MCF 10A (cell line): ENCODE measurements at regions not wholly inside any gene's neighbourhood (a gene's known extent, or its start where the extent isn't known, plus 50 kb on each side); places are given as distances from the start of the nearest gene placed in this dataset.

Experiments used
- BruUV-seq: library from RNA; stranded (reverse); fragments of 400-500 nt; replicated peaks from 2 replicates; lab custom pipeline; 2021; lab: Mats Ljungman, UMichigan
- CTCF ChIA-PET: fragments of 300-600 bp; sonication (Branson Sonifier 250); formaldehyde crosslinking; extraction: SDS; loops from one replicate; lab custom pipeline; 2021; ENCODE audit warnings: antibody characterized with exemption, inconsistent platforms; lab: Yijun Ruan, JAX
- POLR2A ChIA-PET: fragments of 300-600, 350-650 bp; sonication (Branson Sonifier 250); formaldehyde crosslinking; extraction: SDS; loops from one replicate; lab custom pipeline; 2020; ENCODE audit warnings: antibody characterized with exemption, inconsistent platforms; lab: Yijun Ruan, JAX
- DNase-seq: peaks from one replicate; pipeline ENCODE4 v3.0.0-alpha.2; 2018; ENCODE audit not compliant: unreplicated experiment
- H3K27ac Mint-ChIP-seq: one replicate; pipeline ENCODE4 v1.8.0; 2022; ENCODE audit warnings: mild to moderate bottlenecking, low read depth, mixed read lengths; ENCODE audit not compliant: unreplicated experiment
- H3K27me3 Mint-ChIP-seq: one replicate; pipeline ENCODE4 v1.8.0; 2022; ENCODE audit warnings: mixed read lengths; ENCODE audit not compliant: insufficient read depth, unreplicated experiment
- H3K36me3 Mint-ChIP-seq: one replicate; pipeline ENCODE4 v1.8.0; 2022; ENCODE audit warnings: mild to moderate bottlenecking, moderate library complexity, mixed read lengths; ENCODE audit not compliant: insufficient read depth, unreplicated experiment
- H3K4me1 Mint-ChIP-seq: one replicate; pipeline ENCODE4 v1.8.0; 2022; ENCODE audit warnings: mixed read lengths; ENCODE audit not compliant: insufficient read depth, unreplicated experiment
- H3K4me3 Mint-ChIP-seq: one replicate; pipeline ENCODE4 v1.8.0; 2022; ENCODE audit warnings: mild to moderate bottlenecking, moderate library complexity, mixed read lengths; ENCODE audit not compliant: unreplicated experiment
- H3K9me3 Mint-ChIP-seq: one replicate; pipeline ENCODE4 v1.8.0; 2022; ENCODE audit warnings: mixed read lengths; ENCODE audit not compliant: unreplicated experiment
- intact Hi-C: fragments of 100-400 bp; cut with micrococcal nuclease; formaldehyde crosslinking; loops from 2 replicates; pipeline ENCODE4 v1.14.1; 2022
- TF ChIP-seq, protein P1 (sequence below): fragments of 200-600 bp; IDR thresholded peaks from one replicate; pipeline ENCODE4 v1.8.0; 2022; ENCODE audit warnings: antibody characterized with exemption, mild to moderate bottlenecking; ENCODE audit not compliant: unreplicated experiment

DNA sequence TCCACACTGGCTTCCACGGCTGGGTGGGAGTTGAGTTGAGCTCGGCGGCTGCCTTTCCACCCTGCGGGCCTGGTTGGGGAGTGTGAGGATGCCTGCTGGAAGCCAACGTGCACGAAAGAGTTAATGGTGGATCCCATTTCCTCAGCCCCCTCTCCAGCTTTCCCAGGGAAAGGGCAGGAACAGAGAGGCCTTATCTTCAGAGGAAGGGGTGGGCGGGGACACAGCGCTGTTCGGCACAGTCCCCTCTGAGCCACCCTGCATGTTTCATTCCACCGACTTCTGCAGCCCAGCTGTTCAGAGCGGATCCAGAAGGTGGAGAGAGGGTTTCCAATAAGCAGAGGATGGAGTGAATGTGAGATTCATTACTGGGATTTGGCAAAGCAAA is 295.3 kb downstream of the SEC14L1 start:
- Mint-ChIP-seq H3K36me3 (peaks cover 23% of the 10 kb centered on the region), H3K4me3 (no peak overlapping the region), H3K27me3 (no peaks in the 10 kb centered on the region), H3K4me1 (no peaks in the 10 kb centered on the region), H3K9me3 (no peaks in the 10 kb centered on the region), H3K27ac (no peak overlapping the region)
- BruUV-seq, result no TSS peak
- ChIA-PET POLR2A (interaction anchor here (0.8 to 1.6 kb wide), 2 partner anchors 14 to 38 kb away, joined by 3 read pairs; no protein-coding TSS in a partner anchor), CTCF (interaction anchor here (0.6 to 1.4 kb wide), 2 partner anchors 58 to 60 kb away, joined by 3 to 4 read pairs; no protein-coding TSS in a partner anchor)
- TF ChIP-seq, protein P1, sequence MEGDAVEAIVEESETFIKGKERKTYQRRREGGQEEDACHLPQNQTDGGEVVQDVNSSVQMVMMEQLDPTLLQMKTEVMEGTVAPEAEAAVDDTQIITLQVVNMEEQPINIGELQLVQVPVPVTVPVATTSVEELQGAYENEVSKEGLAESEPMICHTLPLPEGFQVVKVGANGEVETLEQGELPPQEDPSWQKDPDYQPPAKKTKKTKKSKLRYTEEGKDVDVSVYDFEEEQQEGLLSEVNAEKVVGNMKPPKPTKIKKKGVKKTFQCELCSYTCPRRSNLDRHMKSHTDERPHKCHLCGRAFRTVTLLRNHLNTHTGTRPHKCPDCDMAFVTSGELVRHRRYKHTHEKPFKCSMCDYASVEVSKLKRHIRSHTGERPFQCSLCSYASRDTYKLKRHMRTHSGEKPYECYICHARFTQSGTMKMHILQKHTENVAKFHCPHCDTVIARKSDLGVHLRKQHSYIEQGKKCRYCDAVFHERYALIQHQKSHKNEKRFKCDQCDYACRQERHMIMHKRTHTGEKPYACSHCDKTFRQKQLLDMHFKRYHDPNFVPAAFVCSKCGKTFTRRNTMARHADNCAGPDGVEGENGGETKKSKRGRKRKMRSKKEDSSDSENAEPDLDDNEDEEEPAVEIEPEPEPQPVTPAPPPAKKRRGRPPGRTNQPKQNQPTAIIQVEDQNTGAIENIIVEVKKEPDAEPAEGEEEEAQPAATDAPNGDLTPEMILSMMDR, result no peak
- intact Hi-C loops, result no loop called here
- no peak for DNase-seq

DNA sequence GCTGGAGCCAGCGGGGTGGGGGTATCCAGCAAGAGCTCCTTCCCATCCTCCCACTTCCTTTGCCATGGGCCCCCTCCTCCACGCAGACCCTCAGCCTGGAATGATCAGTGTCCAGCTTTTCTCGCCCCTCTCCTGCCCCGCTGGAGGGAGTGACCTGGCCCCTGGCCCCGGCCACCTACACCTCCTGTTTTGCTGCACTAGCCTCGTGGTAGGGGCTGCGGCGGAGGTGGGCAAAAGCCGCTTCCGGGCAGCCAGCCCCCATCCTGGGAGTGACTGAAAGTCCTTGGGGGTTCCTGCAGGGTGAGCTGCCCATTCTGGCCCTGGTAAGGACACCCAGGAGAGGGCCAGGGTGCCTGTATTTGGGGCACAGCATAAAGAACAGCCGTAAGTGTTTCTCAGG is 295.7 kb downstream of the SEC14L1 start:
- BruUV-seq, result no TSS peak
- Mint-ChIP-seq H3K27ac (no peak overlapping the region), H3K27me3 (no peaks in the 10 kb centered on the region), H3K4me1 (no peaks in the 10 kb centered on the region), H3K9me3 (no peaks in the 10 kb centered on the region), H3K4me3 (no peak overlapping the region), H3K36me3 (peaks cover 27% of the 10 kb centered on the region)
- intact Hi-C loops, result no loop called here
- no peak for DNase-seq
- ChIA-PET CTCF (interaction anchor here (1.4 kb wide), 1 partner anchor 58 kb away, joined by 3 read pairs; no protein-coding TSS in a partner anchor), POLR2A (interaction anchor here (0.8 to 1.6 kb wide), 2 partner anchors 14 to 38 kb away, joined by 3 read pairs; no protein-coding TSS in a partner anchor)
- TF ChIP-seq, protein P1, result no peak

DNA sequence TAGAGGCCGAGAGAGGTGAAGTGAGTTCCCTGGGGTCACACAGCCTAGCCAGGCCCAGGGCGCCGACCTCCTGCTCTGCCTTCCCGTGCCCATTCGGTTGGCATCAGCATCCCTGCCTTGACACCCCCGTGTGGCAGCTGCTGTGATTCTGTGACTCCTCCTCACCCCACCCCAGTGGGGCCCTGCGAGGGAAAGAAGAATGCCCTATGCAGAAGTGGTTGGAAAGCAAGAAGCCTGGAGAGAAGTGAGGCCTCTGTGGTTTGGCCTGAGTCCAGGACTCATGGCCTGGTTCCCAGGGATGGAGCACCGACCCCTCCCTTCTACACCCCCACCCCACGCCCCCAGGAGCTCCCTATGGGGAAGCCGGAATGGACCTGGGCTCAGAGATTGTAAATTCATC is 296.2 kb downstream of the SEC14L1 start:
- POLR2A ChIA-PET, result interaction anchor here (1.6 kb wide), 1 partner anchor 13 kb away, joined by 3 read pairs; no protein-coding TSS in a partner anchor
- H3K36me3 Mint-ChIP-seq, result peaks cover 30% of the 10 kb centered on the region
- no peak overlapping the region for H3K4me3 Mint-ChIP-seq
- intact Hi-C loops, result no loop called here
- no peaks in the 10 kb centered on the region for H3K9me3 Mint-ChIP-seq
- no peak overlapping the region for H3K27ac Mint-ChIP-seq
- H3K4me1 Mint-ChIP-seq, result no peaks in the 10 kb centered on the region
- CTCF ChIA-PET, result interaction anchor here (1.4 kb wide), 1 partner anchor 57 kb away, joined by 3 read pairs; no protein-coding TSS in a partner anchor
- peak; percentile 45 for DNase-seq
- TF ChIP-seq, protein P1, result no peak
- H3K27me3 Mint-ChIP-seq, result no peaks in the 10 kb centered on the region
- BruUV-seq, result no TSS peak

DNA sequence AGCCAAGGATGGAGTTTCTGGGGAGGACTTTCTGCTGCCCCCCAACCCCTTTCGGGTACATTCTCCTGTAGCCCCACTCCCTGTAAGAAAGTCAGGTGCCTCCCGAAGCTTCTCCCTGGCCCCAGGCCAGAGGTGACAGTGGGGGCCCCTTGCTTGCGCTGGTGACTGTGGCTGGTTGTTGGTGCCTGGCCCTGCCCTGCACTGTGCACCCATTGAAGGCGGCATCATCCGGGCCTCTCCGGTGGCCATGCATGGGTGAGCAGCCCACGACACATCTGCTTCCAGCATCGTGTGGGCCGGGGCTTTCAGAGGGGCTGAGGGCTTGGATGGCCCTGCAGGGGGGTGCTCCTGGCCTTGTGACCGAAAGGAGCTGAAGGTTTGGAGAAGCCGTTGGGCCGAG is 297.0 kb downstream of the SEC14L1 start:
- no peak for DNase-seq
- Mint-ChIP-seq H3K36me3 (peaks cover 30% of the 10 kb centered on the region), H3K4me3 (no peak overlapping the region), H3K27me3 (no peaks in the 10 kb centered on the region), H3K4me1 (peaks cover 2% of the 10 kb centered on the region), H3K27ac (no peak overlapping the region), H3K9me3 (no peaks in the 10 kb centered on the region)
- TF ChIP-seq, protein P1, result no peak
- CTCF ChIA-PET, result interaction anchor here (0.6 kb wide), 1 partner anchor 64 kb away, joined by 3 read pairs; no protein-coding TSS in a partner anchor
- intact Hi-C loops, result no loop called here
- POLR2A ChIA-PET, result interaction anchor here (0.6 kb wide), 1 partner anchor 117 kb away, joined by 3 read pairs; no protein-coding TSS in a partner anchor
- no TSS peak for BruUV-seq
